ENCODE measurements at regions not wholly inside any gene's neighbourhood (a gene's known extent, or its start where the extent isn't known, plus 50 kb on each side); places are given as distances from the start of the nearest gene placed in this dataset.

DNA sequence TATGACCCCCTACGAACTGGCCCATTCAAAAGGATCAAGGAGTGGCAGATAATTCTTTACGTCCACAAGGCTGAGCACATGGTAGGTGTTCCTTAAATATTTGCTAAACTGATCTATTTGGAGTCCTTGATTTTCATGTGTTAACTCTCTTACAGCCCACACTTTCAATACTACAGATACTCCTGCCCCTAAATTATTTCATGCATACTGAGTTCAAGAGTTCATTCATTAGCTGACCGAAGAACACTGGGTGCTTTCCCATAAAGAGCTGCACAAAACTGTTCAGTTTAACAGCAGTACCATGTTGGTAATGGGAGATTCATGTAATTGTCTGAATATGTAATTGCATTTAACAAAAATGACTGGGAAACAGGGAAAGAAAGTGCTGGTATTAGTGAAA, 170.5 kb upstream of the ADO start:
- no peak for DNase-seq

- DNase-seq, result no peak
Measured at GRCh38 chr10:62634576-62634975, 169.9 kb upstream of the ADO start.

DNA sequence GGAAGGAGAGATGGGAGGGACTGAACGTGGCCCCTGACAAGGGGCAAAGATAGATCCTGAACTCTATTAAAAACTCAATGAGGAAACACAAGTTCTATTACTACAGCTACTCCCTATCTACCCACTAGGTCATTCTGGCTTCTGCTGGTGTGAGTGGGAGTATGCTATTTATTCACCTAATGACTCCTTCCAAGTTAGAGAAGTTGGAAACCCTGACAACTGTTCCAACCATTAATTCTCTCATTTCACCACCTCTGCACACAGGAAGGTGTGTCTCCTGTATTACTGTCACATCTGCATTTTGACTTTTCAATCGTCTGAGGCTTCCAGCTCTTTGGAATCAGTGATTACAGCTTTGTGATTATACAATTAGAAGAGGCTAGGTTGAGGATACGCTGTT, 169.4 kb upstream of the ADO start:
- DNase-seq, result no peak

- no peak for DNase-seq
Measured at GRCh38 chr10:62636825-62637248, 167.7 kb upstream of the ADO start.

DNA sequence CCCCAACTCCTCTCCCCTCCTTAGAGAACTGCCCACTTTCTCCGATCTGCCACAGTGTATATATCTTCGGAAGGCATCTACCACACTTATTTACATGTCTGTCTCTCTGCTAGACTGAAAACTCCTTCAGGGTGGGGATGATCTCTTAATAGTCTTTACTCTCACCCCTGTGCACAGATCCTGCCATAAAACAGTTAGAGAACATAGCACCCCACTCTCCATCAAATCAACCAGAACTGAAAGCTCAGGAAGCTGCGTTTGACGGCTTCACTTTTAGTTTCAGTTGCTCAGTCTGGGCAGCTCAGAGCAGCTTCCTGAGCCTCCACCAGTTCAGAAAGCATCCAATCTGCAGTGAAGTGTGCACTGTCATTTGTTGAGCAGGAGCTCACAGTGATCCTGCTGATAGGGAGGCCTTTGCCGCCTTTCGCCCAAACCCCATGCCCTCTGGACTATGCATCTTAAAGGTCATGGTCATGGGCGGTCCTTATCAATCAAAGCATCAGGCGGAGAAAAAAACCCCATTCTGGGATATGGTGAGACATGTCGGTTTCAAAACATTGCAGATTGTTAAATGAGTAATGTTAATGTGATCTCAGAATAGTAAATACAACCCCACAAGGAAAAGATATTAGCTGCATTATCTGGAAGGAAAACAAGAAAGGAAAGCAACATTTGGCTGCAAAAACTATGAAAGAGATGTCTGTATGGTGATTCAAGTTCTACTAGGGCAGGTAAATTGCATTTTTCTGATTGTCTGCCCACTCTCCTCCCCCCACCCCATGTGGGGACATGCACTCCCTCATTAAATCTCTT, 167.1 kb upstream of the ADO start:
- peak; percentile 66 for DNase-seq

GRCh38 chr10:62638062-62638477, 166.4 kb upstream of the ADO start:
- no peak for DNase-seq

DNA sequence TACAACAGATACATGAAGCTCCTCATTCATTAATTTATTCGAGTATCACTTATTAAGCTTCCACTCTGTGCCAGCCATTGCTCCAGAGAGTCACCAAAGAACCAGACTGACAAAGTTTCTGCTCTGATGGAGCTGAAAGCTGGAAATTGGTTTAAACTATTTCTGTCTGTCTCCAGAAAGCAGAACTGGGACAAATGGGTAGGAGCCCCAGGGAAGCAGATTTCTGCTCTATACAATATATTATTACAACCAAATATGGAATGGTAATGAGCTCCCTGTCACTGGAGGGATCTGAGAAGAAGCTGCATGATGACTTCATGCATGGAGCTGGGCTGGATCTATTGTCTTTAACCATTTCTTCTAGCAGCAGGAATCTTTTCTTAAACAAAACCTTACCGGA, 165.4 kb upstream of the ADO start:
- DNase-seq, result no peak

GRCh38 chr10:62640411-62640810, 164.1 kb upstream of the ADO start:
- DNase-seq, result no peak

DNA sequence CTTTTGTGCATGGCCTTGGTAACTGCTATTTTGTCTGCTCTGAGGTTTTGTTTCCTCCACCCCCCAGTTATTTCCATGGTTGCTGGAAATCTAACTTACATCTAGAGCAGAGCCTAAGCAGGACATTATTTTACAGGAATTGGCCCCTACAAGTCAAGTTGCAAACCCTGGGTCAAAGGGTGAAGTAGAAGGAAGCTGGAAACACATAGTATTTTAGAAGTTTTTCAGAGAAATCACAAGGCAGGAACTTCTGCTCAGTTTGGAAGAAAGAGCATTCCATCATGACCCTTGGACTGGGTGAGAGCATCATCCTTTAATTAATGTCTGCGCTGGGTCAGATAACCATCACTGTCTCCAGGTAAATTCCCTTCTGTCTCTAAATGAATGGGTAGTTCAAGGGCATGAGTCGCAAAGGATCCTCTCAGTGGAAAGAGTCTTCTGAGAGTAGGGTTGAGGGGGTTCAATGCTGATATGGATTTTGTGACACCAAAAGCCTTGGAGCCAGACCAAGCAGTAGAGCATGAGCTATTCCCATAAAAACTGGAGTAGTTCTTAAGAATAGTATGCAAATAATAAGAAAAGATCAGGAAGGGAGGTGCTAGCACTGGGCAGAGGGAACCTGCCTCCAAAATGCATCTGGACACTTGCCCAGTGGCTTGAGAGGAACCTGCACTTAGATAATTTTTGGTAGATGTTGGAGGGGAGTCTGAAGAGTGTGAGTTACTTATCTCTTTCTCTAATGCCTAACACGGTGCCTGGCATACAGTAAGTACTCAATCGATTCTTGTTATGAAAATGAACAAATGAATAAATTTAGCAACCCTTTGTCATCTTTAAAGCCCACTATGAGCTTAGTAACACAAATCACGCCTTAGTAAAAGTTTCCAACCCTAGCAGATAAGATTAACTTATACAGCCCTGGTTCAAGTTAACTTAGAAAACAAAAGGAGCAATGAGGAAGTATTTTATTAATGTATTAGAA, 160.6 kb upstream of the ADO start:
- DNase-seq, result no peak

DNA sequence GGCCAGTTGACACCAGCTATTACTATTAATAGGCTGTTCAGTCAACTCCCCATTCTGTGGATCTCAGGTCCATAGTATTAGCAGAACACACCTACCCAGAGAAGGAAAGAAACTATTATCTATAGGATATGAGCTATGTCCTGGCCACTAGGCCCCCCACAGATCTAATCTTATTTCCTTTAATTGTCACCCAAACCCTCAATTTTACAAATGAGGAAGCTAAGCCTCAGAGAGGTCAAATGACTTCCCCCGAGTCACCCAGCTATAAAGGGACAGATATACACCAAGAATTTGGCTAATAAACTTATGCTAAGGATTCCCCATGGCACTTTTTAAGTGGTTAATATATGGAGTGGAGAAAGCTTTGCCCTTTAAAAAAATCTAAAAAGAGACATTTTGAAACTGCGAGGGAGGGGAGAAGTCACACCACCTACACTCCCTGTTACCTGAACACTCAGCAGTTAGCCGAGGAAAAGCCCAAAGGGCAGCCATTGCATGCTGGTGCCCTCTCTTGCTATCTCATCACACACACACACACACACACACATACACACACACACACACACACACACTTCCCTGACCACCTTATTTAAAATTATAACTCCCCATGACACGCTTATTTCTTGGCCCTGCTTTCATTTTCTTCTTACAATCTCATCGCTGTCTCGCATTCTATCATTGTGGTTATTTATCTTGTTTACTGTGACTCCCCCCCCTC, 157.0 kb upstream of the ADO start:
- DNase-seq, result no peak

DNA sequence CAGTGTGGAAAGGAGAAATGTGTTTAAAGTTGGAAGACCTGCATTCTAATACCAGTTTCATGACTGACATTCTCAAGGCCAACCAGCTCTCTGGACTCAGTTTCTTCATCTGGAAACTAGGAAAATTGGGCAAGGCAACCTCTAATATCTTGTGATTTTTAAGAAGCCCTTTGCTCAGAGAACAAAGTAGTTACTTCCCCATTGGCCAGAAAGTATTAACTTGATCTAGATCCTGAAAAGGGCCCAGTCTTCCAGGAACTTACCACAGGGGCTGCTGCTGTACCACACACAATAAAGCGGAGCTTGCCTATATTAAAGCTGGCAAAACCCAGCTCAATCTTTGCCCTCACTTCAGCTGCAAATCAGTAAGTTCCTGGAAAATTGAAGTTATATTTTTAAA, 155.6 kb upstream of the ADO start:
- no peak for DNase-seq

DNA sequence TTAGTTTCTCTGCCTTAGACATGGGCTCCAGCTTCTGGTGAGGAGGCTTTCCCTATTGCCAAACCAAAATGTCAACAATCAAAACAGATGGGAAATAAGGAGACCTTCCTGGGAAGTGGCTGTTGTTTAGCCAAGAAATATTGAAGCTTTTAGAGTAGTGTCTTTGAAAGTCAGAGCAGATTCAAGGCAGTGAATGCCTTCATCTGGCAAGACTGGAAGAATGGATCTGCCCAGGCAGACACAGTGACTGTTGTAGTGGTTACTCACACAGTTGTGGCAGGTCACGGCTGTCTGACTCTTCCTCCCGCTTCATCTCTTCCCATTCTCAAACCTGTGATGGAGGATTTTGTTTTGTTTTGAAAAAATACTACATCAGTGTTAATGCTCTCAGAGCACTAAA, 154.1 kb upstream of the ADO start:
- DNase-seq, result no peak

GRCh38 chr10:62651341-62651740, 153.2 kb upstream of the ADO start:
- DNase-seq, result no peak

- no peak for DNase-seq
Measured at GRCh38 chr10:62652114-62652513, 152.4 kb upstream of the ADO start.

- DNase-seq, result no peak
Measured at GRCh38 chr10:62652564-62652963, 152.0 kb upstream of the ADO start.

- no peak for DNase-seq
Measured at GRCh38 chr10:62653254-62653653, 151.3 kb upstream of the ADO start.

GRCh38 chr10:62654966-62655336, 149.6 kb upstream of the ADO start:
- no peak for DNase-seq

GRCh38 chr10:62655337-62655994, 149.1 kb upstream of the ADO start:
- no peak for DNase-seq

DNA sequence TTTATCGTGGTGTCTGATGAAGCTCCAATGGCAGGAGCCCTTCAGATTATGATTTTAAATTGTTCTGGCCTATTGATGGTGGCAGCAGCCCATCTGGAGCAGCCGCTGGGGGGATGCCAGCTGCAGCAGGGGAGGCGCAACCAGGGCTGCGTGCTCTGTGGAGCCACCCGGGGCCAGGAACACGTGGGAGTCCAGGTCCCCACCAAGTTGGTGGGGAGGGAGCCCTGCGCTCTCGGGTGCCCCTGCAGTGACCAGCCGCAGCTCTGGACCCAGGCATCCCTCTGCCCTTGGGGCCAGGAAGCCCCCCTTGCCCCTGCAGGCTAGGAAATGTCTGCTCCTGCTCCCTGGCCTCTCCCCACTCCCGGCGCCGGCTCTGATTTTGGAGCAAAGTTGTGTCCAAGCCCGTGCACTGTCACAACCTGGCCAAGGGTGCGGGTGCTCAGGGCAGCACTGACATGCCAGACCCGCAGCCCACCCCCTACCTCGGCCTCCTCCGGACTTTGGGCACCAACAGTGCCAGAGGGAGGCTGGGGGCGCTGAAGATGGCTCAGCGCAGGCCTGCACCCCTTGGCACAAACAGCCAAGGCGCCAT, 147.2 kb upstream of the ADO start:
- no peak for DNase-seq

DNA sequence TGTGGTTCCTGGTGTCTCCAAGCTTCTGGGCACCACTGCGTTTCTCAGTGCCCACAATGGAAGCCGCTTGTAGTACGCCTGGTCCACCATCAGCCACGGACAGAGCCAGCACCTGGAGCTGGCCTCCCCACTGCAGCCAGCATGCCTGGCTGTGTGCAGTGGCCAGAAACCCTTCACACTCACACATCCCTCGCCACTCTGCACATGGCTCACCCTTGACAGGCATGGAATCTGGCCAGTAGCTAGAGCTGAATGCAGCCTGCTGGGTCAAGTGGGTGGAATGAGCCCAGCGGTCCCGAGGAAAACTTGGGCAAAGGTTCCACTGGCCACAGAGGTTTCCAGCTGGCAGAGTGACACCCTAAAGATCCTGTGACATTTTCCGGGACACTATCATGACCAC, 146.0 kb upstream of the ADO start:
- no peak for DNase-seq

DNA sequence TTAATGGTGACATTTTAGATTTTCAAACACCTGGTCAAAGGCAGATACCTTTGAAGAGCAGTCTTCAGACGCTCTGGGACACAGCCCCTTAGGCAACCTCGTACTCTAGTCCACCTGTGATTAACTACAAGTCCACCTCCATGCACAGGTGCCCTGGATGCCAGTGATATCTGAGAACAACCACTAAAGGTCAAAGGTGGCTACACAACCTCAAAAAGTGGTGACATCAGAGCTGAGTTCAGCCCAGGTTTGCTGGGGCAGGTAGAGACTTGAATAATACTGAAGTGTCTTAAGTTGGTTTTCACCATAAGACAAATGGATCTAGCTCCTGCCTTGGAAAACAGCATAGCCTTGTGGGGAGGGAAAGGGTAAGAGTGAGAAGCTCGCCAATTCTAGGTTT, 143.4 kb upstream of the ADO start:
- DNase-seq, result no peak

DNA sequence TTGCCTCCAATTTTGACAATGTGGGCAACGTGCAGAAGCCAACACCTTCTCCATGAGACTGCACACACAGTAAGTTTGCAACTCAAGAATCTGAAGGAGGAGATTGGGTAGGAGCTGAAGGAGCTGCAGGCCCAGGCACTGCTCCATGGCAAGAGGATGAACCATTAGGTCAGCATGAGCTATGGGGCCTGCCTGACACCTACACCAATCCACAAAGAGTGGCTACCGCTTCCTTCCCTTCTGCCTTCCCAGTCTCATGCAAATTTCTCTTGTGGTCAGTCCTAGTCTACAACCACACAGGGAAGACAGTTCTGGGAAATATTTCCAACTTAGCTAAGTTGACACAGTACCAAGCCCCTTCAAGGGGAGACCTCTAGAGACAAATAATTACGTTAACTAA, 142.0 kb upstream of the ADO start:
- no peak for DNase-seq
